SK-N-SH (cell line): ENCODE measurements at regions not wholly inside any gene's neighbourhood (a gene's known extent, or its start where the extent isn't known, plus 50 kb on each side); places are given as distances from the start of the nearest gene placed in this dataset.
"Not testable (repeated sequence)": the region's sequence is repeated elsewhere in the genome, so short reads cannot be mapped to it uniquely, and the experiment has no call there.

ENCODE experiments used
- EZH2phosphoT487 ChIP-seq: fragments of 200-600 bp; sonication (generic); IDR thresholded peaks from 2 replicates; pipeline ENCODE4 v1.6.1; 2017; ENCODE audit warnings: low read depth, mixed run types, mild to moderate bottlenecking, antibody characterized with exemption, moderate library complexity, borderline replicate concordance
- GABPA ChIP-seq: IDR thresholded peaks from 2 replicates; pipeline ENCODE4 v1.4.0; 2012; ENCODE audit warnings: low read depth, mild to moderate bottlenecking
- GATA2 ChIP-seq: sonication (generic); formaldehyde crosslinking; IDR thresholded peaks from 2 replicates; pipeline ENCODE4 v1.5.0; 2020; ENCODE audit warnings: mild to moderate bottlenecking, missing genetic modification reagents
- MXI1 ChIP-seq: IDR thresholded peaks from 2 replicates; pipeline ENCODE4 v1.6.1; 2012; ENCODE audit warnings: mild to moderate bottlenecking, low read depth, low read length, improper control_type of control experiment
- POLR2AphosphoS5 ChIP-seq: IDR thresholded peaks from 2 replicates; pipeline ENCODE4 v1.6.1; 2012; ENCODE audit warnings: low read depth, low read length
- RXRA ChIP-seq: IDR thresholded peaks from 2 replicates; pipeline ENCODE4 v1.4.0; 2012; ENCODE audit warnings: low read depth, mild to moderate bottlenecking, borderline replicate concordance
- SIN3A ChIP-seq: IDR thresholded peaks from 2 replicates; pipeline ENCODE4 v1.6.1; 2012; ENCODE audit warnings: low read depth, mild to moderate bottlenecking, low read length, moderate library complexity, borderline replicate concordance
- TAF1 ChIP-seq: IDR thresholded peaks from 2 replicates; pipeline ENCODE4 v1.6.1; 2012; ENCODE audit warnings: low read depth, mild to moderate bottlenecking, low read length, moderate library complexity, borderline replicate concordance
- ZBTB33 ChIP-seq: IDR thresholded peaks from 2 replicates; pipeline ENCODE4 v1.4.0; 2012; ENCODE audit warnings: low read depth, borderline replicate concordance
- TF ChIP-seq, protein P1 (sequence below): fragments of 200-600 bp; sonication (generic); IDR thresholded peaks from 2 replicates; pipeline ENCODE4 v1.6.1; 2017; ENCODE audit warnings: antibody characterized with exemption, mild to moderate bottlenecking, moderate library complexity
- TF ChIP-seq, protein P2 (sequence below): IDR thresholded peaks from 2 replicates; pipeline ENCODE4 v1.6.1; 2012; ENCODE audit warnings: mild to moderate bottlenecking, low read depth, low read length, moderate library complexity
- TF ChIP-seq, protein P3 (sequence below): IDR thresholded peaks from 2 replicates; pipeline ENCODE4; 2012

GRCh38 chr17:20668316-20668715, 88.8 kb downstream of the CDRT15L2 start:
- TF ChIP-seq RXRA; ZBTB33; POLR2AphosphoS5; MXI1; TAF1; GABPA; SIN3A; EZH2phosphoT487; GATA2 (CRISPR knock-in tag): not testable (repeated sequence)
- TF ChIP-seq, protein P1, sequence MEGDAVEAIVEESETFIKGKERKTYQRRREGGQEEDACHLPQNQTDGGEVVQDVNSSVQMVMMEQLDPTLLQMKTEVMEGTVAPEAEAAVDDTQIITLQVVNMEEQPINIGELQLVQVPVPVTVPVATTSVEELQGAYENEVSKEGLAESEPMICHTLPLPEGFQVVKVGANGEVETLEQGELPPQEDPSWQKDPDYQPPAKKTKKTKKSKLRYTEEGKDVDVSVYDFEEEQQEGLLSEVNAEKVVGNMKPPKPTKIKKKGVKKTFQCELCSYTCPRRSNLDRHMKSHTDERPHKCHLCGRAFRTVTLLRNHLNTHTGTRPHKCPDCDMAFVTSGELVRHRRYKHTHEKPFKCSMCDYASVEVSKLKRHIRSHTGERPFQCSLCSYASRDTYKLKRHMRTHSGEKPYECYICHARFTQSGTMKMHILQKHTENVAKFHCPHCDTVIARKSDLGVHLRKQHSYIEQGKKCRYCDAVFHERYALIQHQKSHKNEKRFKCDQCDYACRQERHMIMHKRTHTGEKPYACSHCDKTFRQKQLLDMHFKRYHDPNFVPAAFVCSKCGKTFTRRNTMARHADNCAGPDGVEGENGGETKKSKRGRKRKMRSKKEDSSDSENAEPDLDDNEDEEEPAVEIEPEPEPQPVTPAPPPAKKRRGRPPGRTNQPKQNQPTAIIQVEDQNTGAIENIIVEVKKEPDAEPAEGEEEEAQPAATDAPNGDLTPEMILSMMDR, result not testable (repeated sequence)
- TF ChIP-seq, protein P2, sequence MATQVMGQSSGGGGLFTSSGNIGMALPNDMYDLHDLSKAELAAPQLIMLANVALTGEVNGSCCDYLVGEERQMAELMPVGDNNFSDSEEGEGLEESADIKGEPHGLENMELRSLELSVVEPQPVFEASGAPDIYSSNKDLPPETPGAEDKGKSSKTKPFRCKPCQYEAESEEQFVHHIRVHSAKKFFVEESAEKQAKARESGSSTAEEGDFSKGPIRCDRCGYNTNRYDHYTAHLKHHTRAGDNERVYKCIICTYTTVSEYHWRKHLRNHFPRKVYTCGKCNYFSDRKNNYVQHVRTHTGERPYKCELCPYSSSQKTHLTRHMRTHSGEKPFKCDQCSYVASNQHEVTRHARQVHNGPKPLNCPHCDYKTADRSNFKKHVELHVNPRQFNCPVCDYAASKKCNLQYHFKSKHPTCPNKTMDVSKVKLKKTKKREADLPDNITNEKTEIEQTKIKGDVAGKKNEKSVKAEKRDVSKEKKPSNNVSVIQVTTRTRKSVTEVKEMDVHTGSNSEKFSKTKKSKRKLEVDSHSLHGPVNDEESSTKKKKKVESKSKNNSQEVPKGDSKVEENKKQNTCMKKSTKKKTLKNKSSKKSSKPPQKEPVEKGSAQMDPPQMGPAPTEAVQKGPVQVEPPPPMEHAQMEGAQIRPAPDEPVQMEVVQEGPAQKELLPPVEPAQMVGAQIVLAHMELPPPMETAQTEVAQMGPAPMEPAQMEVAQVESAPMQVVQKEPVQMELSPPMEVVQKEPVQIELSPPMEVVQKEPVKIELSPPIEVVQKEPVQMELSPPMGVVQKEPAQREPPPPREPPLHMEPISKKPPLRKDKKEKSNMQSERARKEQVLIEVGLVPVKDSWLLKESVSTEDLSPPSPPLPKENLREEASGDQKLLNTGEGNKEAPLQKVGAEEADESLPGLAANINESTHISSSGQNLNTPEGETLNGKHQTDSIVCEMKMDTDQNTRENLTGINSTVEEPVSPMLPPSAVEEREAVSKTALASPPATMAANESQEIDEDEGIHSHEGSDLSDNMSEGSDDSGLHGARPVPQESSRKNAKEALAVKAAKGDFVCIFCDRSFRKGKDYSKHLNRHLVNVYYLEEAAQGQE, result not testable (repeated sequence)
- TF ChIP-seq, protein P3, sequence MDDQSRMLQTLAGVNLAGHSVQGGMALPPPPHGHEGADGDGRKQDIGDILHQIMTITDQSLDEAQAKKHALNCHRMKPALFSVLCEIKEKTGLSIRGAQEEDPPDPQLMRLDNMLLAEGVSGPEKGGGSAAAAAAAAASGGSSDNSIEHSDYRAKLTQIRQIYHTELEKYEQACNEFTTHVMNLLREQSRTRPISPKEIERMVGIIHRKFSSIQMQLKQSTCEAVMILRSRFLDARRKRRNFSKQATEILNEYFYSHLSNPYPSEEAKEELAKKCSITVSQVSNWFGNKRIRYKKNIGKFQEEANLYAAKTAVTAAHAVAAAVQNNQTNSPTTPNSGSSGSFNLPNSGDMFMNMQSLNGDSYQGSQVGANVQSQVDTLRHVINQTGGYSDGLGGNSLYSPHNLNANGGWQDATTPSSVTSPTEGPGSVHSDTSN, result not testable (repeated sequence)
